ENCODE measurements at regions not wholly inside any gene's neighbourhood (a gene's known extent, or its start where the extent isn't known, plus 50 kb on each side); places are given as distances from the start of the nearest gene placed in this dataset.

GRCh38 chr22:47801541-47802245 is 1039.2 kb downstream of the TBC1D22A start:
- Histone ChIP-seq H3K4me1 (ENCODE audit: control insufficient read depth in 1 of 2, low read depth in 2 of 2) (no peaks in the 10 kb centered on the region), H3K27ac (no peak overlapping the region), H3K4me3 (no peak overlapping the region), H3K27me3 (replicated peaks; ENCODE audit: insufficient read depth) (no peaks in the 10 kb centered on the region), H3K9me3 (peaks cover 2% of the 10 kb centered on the region), H3K36me3 (no peaks in the 10 kb centered on the region)
- ATAC-seq (ENCODE audit: insufficient number of reproducible peaks, low FRiP score, low read depth) (no peak), DNase-seq (ENCODE audit: low spot score) (no peak)
- TF ChIP-seq CTCF (IDR thresholded peaks at IDR 0.05): no peak

GRCh38 chr22:47798229-47798628 is 1035.8 kb downstream of the TBC1D22A start:
- Histone ChIP-seq H3K4me1 (ENCODE audit: control insufficient read depth in 1 of 2, low read depth in 2 of 2) (no peaks in the 10 kb centered on the region), H3K27me3 (replicated peaks; ENCODE audit: insufficient read depth) (no peaks in the 10 kb centered on the region), H3K9me3 (peaks cover 2% of the 10 kb centered on the region), H3K4me3 (no peak overlapping the region), H3K27ac (no peak overlapping the region), H3K36me3 (no peaks in the 10 kb centered on the region)
- no peak for TF ChIP-seq CTCF (IDR thresholded peaks at IDR 0.05)
- DNase-seq (ENCODE audit: low spot score) (no peak), ATAC-seq (ENCODE audit: insufficient number of reproducible peaks, low FRiP score, low read depth) (no peak)

- Histone ChIP-seq H3K27ac (no peak overlapping the region), H3K27me3 (replicated peaks; ENCODE audit: insufficient read depth) (no peaks in the 10 kb centered on the region), H3K4me1 (ENCODE audit: control insufficient read depth in 1 of 2, low read depth in 2 of 2) (no peaks in the 10 kb centered on the region), H3K9me3 (peaks cover 2% of the 10 kb centered on the region), H3K36me3 (no peaks in the 10 kb centered on the region), H3K4me3 (no peak overlapping the region)
- no peak for TF ChIP-seq CTCF (IDR thresholded peaks at IDR 0.05)
- ATAC-seq (ENCODE audit: insufficient number of reproducible peaks, low FRiP score, low read depth) (no peak), DNase-seq (ENCODE audit: low spot score) (no peak)
Observed at GRCh38 chr22:47797342-47797945, 1035.0 kb downstream of the TBC1D22A start.

GRCh38 chr22:47796128-47796908 is 1033.9 kb downstream of the TBC1D22A start:
- Histone ChIP-seq H3K36me3 (no peaks in the 10 kb centered on the region), H3K4me3 (no peak overlapping the region), H3K9me3 (peaks cover 2% of the 10 kb centered on the region), H3K4me1 (ENCODE audit: control insufficient read depth in 1 of 2, low read depth in 2 of 2) (no peaks in the 10 kb centered on the region), H3K27ac (no peak overlapping the region), H3K27me3 (replicated peaks; ENCODE audit: insufficient read depth) (no peaks in the 10 kb centered on the region)
- DNase-seq (ENCODE audit: low spot score): no peak
- no peak for ATAC-seq (ENCODE audit: insufficient number of reproducible peaks, low FRiP score, low read depth)
- TF ChIP-seq CTCF (IDR thresholded peaks at IDR 0.05): no peak

- no peak overlapping the region for H3K27ac ChIP-seq
- ATAC-seq (ENCODE audit: insufficient number of reproducible peaks, low FRiP score, low read depth) (no peak), DNase-seq (ENCODE audit: low spot score) (no peak)
- H3K9me3 ChIP-seq: peaks cover 2% of the 10 kb centered on the region
- no peaks in the 10 kb centered on the region for H3K36me3 ChIP-seq
- H3K4me1 ChIP-seq (ENCODE audit: control insufficient read depth in 1 of 2, low read depth in 2 of 2): no peaks in the 10 kb centered on the region
- TF ChIP-seq CTCF (IDR thresholded peaks at IDR 0.05): no peak
- H3K4me3 ChIP-seq: no peak overlapping the region
- no peaks in the 10 kb centered on the region for H3K27me3 ChIP-seq (replicated peaks; ENCODE audit: insufficient read depth)
Observed at GRCh38 chr22:47795477-47796127, 1033.2 kb downstream of the TBC1D22A start.
